ENCODE measurements at regions not wholly inside any gene's neighbourhood (a gene's known extent, or its start where the extent isn't known, plus 50 kb on each side); places are given as distances from the start of the nearest gene placed in this dataset.

DNA sequence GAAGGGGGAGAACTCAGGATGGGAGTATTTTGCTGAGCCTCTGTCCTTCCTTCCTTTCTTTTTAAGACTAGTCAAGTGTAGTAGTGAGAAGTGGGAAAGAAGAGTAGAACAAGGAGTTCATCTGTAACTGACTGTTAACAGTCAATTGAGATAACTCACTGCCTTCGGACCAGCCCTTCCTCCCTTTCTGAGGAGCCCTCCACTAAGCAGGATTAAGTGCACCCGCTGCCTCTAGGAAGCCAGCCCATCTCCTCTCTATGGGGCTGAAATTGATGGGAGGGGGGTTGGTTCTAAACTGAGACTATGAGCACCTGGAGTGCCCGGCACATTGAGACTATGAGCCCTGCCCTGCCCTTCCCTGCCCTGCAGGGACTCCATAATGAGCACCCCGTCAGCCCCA is 72.7 kb upstream of the TINAGL1 start:
- intact Hi-C loops (cut with DNase I), result no loop called here
- DNase-seq (ENCODE audit: extremely low spot score), result no peak
- Histone ChIP-seq H3K4me3 (no peak overlapping the region), H3K4me1 (no peaks in the 10 kb centered on the region), H3K36me3 (no peaks in the 10 kb centered on the region), H3K27me3 (peaks cover 0 to 62% (median 0%) of the 10 kb centered on the region in 4 donors), H3K9me3 (no peaks in the 10 kb centered on the region), H3K27ac (replicated peaks in 1 of 4) (no peak overlapping the region)
- TF ChIP-seq EP300 (IDR thresholded peaks at IDR 0.05) (no peak), POLR2A (IDR thresholded peaks at IDR 0.05; ENCODE audit: low read depth) (no peak)
- TF ChIP-seq, protein P1, sequence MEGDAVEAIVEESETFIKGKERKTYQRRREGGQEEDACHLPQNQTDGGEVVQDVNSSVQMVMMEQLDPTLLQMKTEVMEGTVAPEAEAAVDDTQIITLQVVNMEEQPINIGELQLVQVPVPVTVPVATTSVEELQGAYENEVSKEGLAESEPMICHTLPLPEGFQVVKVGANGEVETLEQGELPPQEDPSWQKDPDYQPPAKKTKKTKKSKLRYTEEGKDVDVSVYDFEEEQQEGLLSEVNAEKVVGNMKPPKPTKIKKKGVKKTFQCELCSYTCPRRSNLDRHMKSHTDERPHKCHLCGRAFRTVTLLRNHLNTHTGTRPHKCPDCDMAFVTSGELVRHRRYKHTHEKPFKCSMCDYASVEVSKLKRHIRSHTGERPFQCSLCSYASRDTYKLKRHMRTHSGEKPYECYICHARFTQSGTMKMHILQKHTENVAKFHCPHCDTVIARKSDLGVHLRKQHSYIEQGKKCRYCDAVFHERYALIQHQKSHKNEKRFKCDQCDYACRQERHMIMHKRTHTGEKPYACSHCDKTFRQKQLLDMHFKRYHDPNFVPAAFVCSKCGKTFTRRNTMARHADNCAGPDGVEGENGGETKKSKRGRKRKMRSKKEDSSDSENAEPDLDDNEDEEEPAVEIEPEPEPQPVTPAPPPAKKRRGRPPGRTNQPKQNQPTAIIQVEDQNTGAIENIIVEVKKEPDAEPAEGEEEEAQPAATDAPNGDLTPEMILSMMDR (IDR thresholded peaks at IDR 0.05), result no peak
- WGBS, result 54% methylated on average over 2 of the region's 4 CpGs

DNA sequence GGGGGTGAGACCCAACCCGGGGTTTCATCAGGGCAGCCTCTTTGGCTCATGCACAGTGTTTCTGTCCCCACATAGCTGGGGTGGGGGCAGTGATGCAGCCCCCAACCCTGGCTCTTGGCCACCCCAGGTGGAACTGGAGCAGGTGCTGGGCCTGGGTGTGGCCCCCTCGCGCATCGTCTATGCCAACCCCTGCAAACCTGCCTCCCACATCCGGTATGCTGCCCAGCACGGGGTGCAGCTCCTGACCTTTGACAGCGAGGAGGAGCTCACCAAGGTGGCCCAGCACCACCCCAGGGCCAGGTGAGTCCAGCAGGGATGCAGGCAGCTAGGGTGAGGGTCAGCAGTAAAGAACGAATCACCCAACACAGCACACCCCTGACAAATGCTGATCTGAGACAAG is 72.3 kb upstream of the TINAGL1 start:
- peaks cover 0 to 62% (median 0%) of the 10 kb centered on the region in 4 donors for H3K27me3 ChIP-seq
- no peak overlapping the region for H3K4me3 ChIP-seq
- no CpG with 5 or more reads among the region's 8 CpGs for WGBS
- no peak for DNase-seq (ENCODE audit: extremely low spot score)
- no peaks in the 10 kb centered on the region for H3K4me1 ChIP-seq
- no peak overlapping the region for H3K27ac ChIP-seq (replicated peaks in 1 of 4)
- H3K9me3 ChIP-seq, result no peaks in the 10 kb centered on the region
- H3K36me3 ChIP-seq, result no peaks in the 10 kb centered on the region
- no peak for TF ChIP-seq POLR2A (IDR thresholded peaks at IDR 0.05; ENCODE audit: low read depth)
- no peak for TF ChIP-seq EP300 (IDR thresholded peaks at IDR 0.05)
- no peak for TF ChIP-seq POLR2AphosphoS5 (IDR thresholded peaks at IDR 0.05)
- TF ChIP-seq, protein P1 (IDR thresholded peaks at IDR 0.05), result no peak
- intact Hi-C loops (cut with DNase I), result no loop called here

GRCh38 chr1:31505911-31506497 is 70.3 kb upstream of the TINAGL1 start:
- no peak for DNase-seq (ENCODE audit: extremely low spot score)
- Histone ChIP-seq H3K4me3 (no peak overlapping the region), H3K36me3 (no peaks in the 10 kb centered on the region), H3K27ac (replicated peaks in 1 of 4) (no peak overlapping the region), H3K27me3 (peaks cover 0 to 59% (median 0%) of the 10 kb centered on the region in 4 donors), H3K9me3 (no peaks in the 10 kb centered on the region), H3K4me1 (no peaks in the 10 kb centered on the region)
- TF ChIP-seq, protein P1 (IDR thresholded peaks at IDR 0.05), result no peak
- TF ChIP-seq POLR2A (IDR thresholded peaks at IDR 0.05; ENCODE audit: low read depth) (no peak), EP300 (IDR thresholded peaks at IDR 0.05) (no peak), POLR2AphosphoS5 (IDR thresholded peaks at IDR 0.05) (no peak)
- intact Hi-C loops (cut with DNase I), result no loop called here
- 69% methylated on average over 12 of the region's 13 CpGs for WGBS

GRCh38 chr1:31507221-31507620 is 69.1 kb upstream of the TINAGL1 start:
- no peaks in the 10 kb centered on the region for H3K4me1 ChIP-seq
- peaks cover 0 to 55% (median 0%) of the 10 kb centered on the region in 4 donors for H3K27me3 ChIP-seq
- no peaks in the 10 kb centered on the region for H3K9me3 ChIP-seq
- intact Hi-C loops (cut with DNase I), result no loop called here
- H3K36me3 ChIP-seq, result no peaks in the 10 kb centered on the region
- 82% methylated on average over 8 of the region's 9 CpGs for WGBS
- H3K27ac ChIP-seq (replicated peaks in 1 of 4), result no peak overlapping the region
- no peak for TF ChIP-seq POLR2AphosphoS5 (IDR thresholded peaks at IDR 0.05)
- TF ChIP-seq, protein P1 (IDR thresholded peaks at IDR 0.05), result no peak
- TF ChIP-seq EP300 (IDR thresholded peaks at IDR 0.05), result no peak
- no peak for TF ChIP-seq POLR2A (IDR thresholded peaks at IDR 0.05; ENCODE audit: low read depth)
- no peak for DNase-seq (ENCODE audit: extremely low spot score)
- no peak overlapping the region for H3K4me3 ChIP-seq
